Peyer's patch (tissue), 4 donors: ENCODE measurements at regions not wholly inside any gene's neighbourhood (a gene's known extent, or its start where the extent isn't known, plus 50 kb on each side); places are given as distances from the start of the nearest gene placed in this dataset.

Experiments
- DNase-seq, 3 donors: peaks; one replicate each; pipeline ENCODE4 v3.0.0-alpha.2; 2017 to 2019
- H3K27ac ChIP-seq, 4 donors: fragments of 200-600 bp; sonication (generic); one replicate each; pipeline ENCODE4 v1.5.1; 2016 to 2019
- H3K27me3 ChIP-seq, 2 donors: fragments of 200-600 bp; sonication (generic); one replicate each; pipeline ENCODE4 v1.5.1; 2019
- H3K36me3 ChIP-seq, 3 donors: fragments of 200-600 bp; sonication (generic); one replicate each; pipeline ENCODE4 v1.5.1; 2016 to 2019
- H3K4me1 ChIP-seq, 4 donors: fragments of 200-600 bp; sonication (generic); one replicate each; pipeline ENCODE4 v1.5.1; 2016 to 2019
- H3K4me3 ChIP-seq, 4 donors: fragments of 200-600 bp; sonication (generic); 1 replicate in 3 of 4; 2 replicates in 1 of 4; pipeline ENCODE4 v1.5.1; 2016 to 2019; ENCODE audit warnings: mild to moderate bottlenecking in 1 of 4
- H3K9me3 ChIP-seq, 4 donors: fragments of 200-600 bp; sonication (generic); one replicate each; pipeline ENCODE4 v1.5.1; 2016 to 2019; ENCODE audit warnings: mild to moderate bottlenecking in 1 of 4
- POLR2A ChIP-seq, 2 donors: fragments of 450-650 bp; IDR thresholded peaks; one replicate each; pipeline ENCODE4 v1.5.1; 2017; ENCODE audit warnings: antibody characterized with exemption in 2 of 2, mild to moderate bottlenecking in 2 of 2, moderate library complexity in 2 of 2
- TF ChIP-seq, protein P1 (sequence below), 6 experiments: fragments of 450-650 bp in 4 of 6; fragments of 200-600 bp in 2 of 6; sonication (generic) in 1 of 6; IDR thresholded peaks; one replicate each; pipeline ENCODE4 v1.5.1; 2017 to 2019; ENCODE audit warnings: antibody characterized with exemption in 6 of 6, mild to moderate bottlenecking in 3 of 6, moderate library complexity in 1 of 6

DNA sequence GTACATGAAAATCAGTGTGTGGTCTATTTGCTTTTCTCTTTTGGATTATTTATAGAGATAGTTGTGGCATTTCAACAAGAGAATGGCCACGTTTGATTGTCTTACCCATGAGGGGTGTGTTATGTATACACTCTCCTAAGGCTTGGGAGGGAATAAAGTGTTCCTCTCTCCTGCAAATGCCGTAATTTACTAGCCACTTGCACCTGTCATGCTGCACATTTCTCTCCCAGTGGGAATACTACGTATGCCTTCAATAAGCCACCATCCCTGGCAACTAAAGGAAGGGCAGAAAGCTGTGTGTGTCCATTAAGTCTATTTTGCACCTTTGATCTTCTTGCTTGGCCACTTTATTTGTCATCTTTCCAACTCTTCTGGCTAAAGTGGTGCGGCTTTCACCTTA is 541.2 kb downstream of the QKI start:
- Histone ChIP-seq H3K4me1 (no peaks in the 10 kb centered on the region), H3K36me3 (no peaks in the 10 kb centered on the region), H3K27ac (no peak overlapping the region), H3K9me3 (no peaks in the 10 kb centered on the region), H3K4me3 (no peak overlapping the region), H3K27me3 (no peaks in the 10 kb centered on the region)
- no peak for TF ChIP-seq POLR2A (IDR thresholded peaks at IDR 0.05)
- TF ChIP-seq, protein P1, sequence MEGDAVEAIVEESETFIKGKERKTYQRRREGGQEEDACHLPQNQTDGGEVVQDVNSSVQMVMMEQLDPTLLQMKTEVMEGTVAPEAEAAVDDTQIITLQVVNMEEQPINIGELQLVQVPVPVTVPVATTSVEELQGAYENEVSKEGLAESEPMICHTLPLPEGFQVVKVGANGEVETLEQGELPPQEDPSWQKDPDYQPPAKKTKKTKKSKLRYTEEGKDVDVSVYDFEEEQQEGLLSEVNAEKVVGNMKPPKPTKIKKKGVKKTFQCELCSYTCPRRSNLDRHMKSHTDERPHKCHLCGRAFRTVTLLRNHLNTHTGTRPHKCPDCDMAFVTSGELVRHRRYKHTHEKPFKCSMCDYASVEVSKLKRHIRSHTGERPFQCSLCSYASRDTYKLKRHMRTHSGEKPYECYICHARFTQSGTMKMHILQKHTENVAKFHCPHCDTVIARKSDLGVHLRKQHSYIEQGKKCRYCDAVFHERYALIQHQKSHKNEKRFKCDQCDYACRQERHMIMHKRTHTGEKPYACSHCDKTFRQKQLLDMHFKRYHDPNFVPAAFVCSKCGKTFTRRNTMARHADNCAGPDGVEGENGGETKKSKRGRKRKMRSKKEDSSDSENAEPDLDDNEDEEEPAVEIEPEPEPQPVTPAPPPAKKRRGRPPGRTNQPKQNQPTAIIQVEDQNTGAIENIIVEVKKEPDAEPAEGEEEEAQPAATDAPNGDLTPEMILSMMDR (IDR thresholded peaks at IDR 0.05), result no peak
- no peak for DNase-seq

- Histone ChIP-seq H3K9me3 (no peaks in the 10 kb centered on the region), H3K27ac (no peak overlapping the region), H3K36me3 (no peaks in the 10 kb centered on the region), H3K27me3 (no peaks in the 10 kb centered on the region), H3K4me1 (no peaks in the 10 kb centered on the region), H3K4me3 (no peak overlapping the region)
- TF ChIP-seq, protein P1 (IDR thresholded peaks at IDR 0.05), result no peak
- no peak for TF ChIP-seq POLR2A (IDR thresholded peaks at IDR 0.05)
- no peak for DNase-seq
Measured at GRCh38 chr6:163955096-163955495, 540.6 kb downstream of the QKI start.

DNA sequence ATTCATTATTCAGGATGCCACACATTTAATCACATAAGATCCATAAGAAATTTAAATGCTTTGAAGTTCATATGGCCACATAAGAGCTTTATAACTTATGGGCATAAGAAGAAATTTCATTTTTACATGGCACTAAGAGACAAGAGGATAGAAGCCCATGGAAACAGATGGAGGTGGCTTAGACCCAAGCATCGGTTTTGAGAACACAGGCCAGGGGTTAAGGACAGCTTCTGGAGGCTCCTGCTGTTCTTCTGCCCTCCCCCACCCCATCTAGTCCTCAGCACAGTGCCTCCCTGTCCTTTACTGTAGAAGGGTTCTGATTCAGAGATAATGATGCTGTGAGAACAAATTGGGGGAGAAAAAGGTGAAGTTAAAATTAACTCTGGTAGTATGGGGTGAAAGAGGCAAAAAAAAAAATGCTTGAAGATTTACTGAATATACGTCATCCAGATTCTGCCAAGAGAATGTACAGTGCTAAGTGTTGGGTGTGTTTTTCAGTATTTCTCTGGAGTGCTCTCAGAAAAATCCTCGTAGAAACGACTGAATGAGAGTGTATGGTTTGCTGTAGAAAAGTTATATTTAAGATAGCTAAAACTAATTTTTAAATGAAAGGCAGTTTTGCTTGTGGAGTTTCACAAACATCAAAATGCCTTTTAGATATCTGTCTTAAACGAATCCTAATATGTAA is 539.7 kb downstream of the QKI start:
- Histone ChIP-seq H3K36me3 (no peaks in the 10 kb centered on the region), H3K4me3 (no peak overlapping the region), H3K27me3 (no peaks in the 10 kb centered on the region), H3K9me3 (no peaks in the 10 kb centered on the region), H3K27ac (no peak overlapping the region), H3K4me1 (no peaks in the 10 kb centered on the region)
- TF ChIP-seq, protein P1 (IDR thresholded peaks at IDR 0.05), result no peak
- TF ChIP-seq POLR2A (IDR thresholded peaks at IDR 0.05), result no peak
- DNase-seq, result no peak

DNA sequence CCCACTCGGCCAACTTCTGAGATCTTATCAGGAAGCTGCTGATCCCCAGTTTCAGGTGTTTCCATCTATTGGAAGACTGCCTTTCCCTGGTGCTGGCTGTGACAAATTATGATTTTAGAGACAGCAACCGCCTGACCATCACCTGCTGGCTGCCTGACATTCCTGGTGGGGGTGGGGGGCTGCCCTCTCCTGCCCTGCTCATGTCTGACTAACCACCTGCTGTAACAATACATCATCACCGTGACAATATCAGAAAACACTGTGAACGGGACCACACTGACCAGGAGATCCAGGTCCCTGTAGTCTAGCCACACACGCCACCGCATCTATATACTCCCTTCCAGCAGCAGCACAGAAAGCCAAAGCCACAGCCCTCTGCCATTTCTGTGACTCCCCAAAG is 537.5 kb downstream of the QKI start:
- H3K27me3 ChIP-seq, result no peaks in the 10 kb centered on the region
- no peaks in the 10 kb centered on the region for H3K36me3 ChIP-seq
- H3K4me3 ChIP-seq, result no peak overlapping the region
- no peak overlapping the region for H3K27ac ChIP-seq
- H3K9me3 ChIP-seq, result no peaks in the 10 kb centered on the region
- TF ChIP-seq, protein P1 (IDR thresholded peaks at IDR 0.05), result no peak
- TF ChIP-seq POLR2A (IDR thresholded peaks at IDR 0.05), result no peak
- DNase-seq, result no peak
- no peaks in the 10 kb centered on the region for H3K4me1 ChIP-seq

DNA sequence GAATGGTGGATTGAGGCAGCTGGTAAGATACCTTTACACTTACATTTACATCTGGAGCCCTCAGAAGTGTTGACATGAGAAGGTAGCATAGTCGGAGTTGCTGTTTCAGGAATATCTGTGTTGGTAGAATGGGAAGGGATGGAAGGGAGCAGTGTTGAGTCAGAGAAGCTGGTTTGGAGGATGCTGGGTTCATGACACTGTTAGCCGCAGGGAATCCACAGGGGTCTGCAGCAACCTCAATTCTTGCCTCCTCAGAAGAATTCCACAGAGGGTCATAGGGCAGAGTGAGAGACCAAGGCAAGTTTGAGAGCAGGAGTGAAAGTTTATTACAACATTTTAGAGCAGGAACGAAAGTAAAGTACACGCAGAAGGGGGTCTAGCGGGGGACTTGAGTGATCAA is 536.8 kb downstream of the QKI start:
- Histone ChIP-seq H3K4me3 (no peak overlapping the region), H3K27me3 (no peaks in the 10 kb centered on the region), H3K9me3 (no peaks in the 10 kb centered on the region), H3K27ac (no peak overlapping the region), H3K36me3 (no peaks in the 10 kb centered on the region), H3K4me1 (no peaks in the 10 kb centered on the region)
- DNase-seq, result no peak
- TF ChIP-seq POLR2A (IDR thresholded peaks at IDR 0.05), result no peak
- TF ChIP-seq, protein P1 (IDR thresholded peaks at IDR 0.05), result no peak

DNA sequence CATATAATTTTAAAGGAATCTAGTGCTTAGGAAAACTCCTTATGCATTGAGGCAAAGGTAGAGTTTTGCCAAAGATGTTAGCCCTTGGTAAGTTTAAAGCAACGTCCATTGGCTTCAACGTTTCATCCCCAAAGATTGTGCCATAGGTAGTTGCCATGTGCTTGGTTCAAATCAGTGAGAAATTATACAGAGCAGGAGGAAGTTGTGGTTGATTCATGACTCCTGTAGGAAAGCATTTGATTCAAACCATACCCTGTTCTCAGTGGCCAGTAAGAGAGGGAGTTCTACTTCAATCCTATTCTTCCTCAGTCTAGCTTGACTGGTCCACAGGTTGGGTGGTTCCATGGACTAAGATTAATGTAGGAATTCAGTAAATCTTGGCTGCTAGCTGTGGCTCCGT is 535.6 kb downstream of the QKI start:
- DNase-seq, result no peak
- Histone ChIP-seq H3K27me3 (no peaks in the 10 kb centered on the region), H3K4me3 (no peak overlapping the region), H3K27ac (no peak overlapping the region), H3K4me1 (no peaks in the 10 kb centered on the region), H3K36me3 (no peaks in the 10 kb centered on the region), H3K9me3 (no peaks in the 10 kb centered on the region)
- TF ChIP-seq POLR2A (IDR thresholded peaks at IDR 0.05), result no peak
- TF ChIP-seq, protein P1 (IDR thresholded peaks at IDR 0.05), result no peak
